ENCODE measurements at regions not wholly inside any gene's neighbourhood (a gene's known extent, or its start where the extent isn't known, plus 50 kb on each side); places are given as distances from the start of the nearest gene placed in this dataset.

DNA sequence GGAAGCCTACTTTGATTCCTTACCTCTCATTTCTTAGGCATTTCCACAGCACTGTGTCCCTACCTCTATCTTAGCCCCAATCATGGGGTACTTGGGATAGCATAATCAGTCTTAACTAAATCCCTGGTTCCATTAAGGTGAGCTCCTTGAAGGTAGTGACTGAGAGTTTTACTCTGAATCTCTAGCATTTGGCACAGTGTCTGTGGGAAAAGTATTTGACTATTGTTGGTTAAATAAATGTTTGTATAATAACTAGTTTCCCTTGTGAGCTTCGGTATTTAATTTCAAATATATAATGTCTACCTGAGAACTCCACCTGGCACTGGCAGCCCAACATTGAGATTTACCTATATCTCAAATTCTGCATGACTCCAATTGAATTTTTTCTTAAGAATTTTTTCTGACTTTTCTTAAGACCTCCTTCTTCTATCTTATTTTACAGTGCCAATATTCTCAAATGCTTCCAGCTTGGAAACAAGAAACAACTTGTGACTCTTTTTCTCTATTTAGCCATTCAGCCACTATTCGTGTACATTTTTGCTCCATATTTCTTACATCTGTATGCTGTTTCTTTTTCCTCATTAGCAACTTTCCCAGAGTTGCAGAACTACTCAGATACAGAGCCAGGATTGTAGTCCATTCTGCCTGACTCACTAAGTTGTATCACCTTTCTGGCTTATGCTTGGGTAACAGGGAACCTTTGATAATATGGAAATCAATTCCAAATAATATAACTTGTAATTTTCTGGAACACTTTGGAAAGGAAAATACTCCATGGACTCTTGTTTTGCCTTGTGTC lies 214.0 kb upstream of the NT5C1B start:
- no peak for DNase-seq

GRCh38 chr2:18800240-18800971 lies 211.0 kb upstream of the NT5C1B start:
- no peak for DNase-seq

DNA sequence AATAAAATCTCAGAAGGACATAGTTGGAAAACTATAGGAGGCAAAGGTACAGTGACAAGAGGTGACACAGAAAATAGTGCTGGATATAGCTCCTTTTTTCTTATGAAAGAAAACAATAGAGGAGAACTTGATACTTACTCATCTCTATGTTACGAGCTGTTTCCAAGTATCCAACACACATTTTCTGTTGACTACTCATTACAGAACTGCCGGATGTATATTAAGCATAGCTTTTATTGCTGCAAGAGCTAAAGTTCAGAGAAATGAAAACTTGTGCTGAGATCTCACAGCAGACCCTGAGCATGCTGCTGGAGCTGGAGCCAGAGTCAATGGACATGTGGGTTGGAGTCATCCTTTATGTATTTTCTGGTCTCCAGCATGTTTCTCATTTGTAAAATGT lies 210.0 kb upstream of the NT5C1B start:
- DNase-seq = no peak

- DNase-seq = no peak
Observed at GRCh38 chr2:18797133-18797845, 207.9 kb upstream of the NT5C1B start.

DNA sequence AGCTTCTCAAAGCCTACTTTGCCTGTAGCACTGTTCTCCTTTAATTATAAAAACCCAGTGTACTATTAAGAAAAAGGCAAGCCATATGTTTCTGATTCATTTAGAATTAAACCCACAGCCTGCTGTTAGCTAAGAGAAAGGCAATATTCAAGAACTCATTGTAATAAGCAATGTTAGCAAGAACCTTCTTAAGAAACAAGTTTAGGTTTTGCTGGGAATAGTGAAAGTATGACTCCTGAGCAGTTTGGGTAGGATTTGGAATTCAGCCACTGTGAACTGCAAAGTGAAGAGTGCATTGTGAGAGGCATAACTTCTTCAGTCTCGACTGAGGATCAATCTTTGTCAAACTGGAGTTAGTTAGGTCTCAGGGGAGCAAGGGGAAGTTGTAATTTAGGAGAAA lies 206.5 kb upstream of the NT5C1B start:
- no peak for DNase-seq

DNA sequence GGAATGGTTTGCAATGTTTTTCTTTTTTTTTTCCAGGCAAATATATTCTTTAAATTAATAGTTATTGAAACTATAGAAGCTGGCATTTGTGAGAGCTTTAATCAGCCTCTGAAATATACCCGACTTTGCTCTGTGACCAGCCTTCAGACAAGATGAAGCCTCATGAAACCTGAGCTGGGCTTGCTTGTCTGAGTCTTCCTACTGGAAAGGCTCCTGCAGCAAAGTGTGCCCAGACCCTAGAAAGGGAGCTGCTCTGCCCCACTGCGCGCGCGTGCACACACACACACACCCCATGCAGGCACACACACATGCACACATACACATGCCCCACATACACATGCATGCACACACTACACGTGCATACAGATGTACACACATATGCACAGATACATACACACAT lies 203.3 kb upstream of the NT5C1B start:
- DNase-seq = no peak

GRCh38 chr2:18792226-18792629 lies 202.9 kb upstream of the NT5C1B start:
- DNase-seq = no peak

DNA sequence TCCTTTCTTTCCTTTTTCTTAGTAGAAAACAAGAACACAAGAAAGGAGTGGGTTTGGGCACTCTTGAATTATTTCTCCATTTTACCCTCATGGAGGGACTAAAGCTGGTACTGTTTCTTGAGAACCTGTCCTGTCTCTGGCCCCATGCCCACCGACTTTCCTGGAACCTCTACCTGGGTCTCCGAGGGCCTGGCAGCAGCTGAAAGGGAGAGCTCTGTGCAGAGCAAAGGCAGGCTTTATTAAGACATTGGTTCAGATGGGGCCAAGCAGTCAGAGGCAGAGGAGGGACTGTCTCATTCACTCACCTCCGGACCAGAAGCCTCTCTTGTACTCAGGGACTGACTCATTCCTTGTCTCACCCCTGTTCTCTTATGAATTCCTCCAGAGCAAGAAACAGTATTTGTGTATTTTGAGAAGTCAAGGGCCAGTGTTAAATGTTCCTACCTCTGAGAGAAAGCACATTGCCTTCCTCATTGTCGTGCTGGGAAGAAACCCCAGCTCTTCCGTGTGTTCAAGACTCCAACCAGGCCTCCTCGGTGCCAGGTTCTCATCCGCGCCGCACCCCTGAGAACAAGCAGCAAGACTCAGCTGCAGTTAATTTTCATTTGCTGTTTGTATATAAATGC lies 201.9 kb upstream of the NT5C1B start:
- no peak for DNase-seq

GRCh38 chr2:18790509-18791171 lies 201.3 kb upstream of the NT5C1B start:
- no peak for DNase-seq

GRCh38 chr2:18788592-18788991 lies 199.2 kb upstream of the NT5C1B start:
- DNase-seq = no peak

GRCh38 chr2:18787726-18788125 lies 198.4 kb upstream of the NT5C1B start:
- no peak for DNase-seq

DNA sequence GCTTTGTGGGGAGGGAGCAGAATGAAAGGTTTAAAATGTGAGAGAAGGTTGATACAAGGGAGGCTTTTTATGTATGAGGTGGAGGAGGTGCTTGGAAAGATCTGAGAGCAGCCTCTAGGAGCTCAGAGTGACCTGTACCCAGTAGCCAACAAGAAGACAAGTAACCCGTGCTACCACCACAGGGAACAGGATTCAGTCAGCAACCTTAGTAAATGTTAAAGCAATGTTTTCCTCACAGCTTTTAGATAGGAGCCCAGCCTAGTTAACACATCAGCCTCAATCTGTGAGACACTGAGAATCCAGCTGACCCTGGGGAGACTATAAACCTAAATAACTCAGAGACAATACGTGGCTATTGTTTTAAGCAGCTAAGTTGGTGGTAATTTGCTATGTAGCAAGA lies 194.9 kb upstream of the NT5C1B start:
- DNase-seq = no peak

GRCh38 chr2:18781541-18782280 lies 192.3 kb upstream of the NT5C1B start:
- no peak for DNase-seq

GRCh38 chr2:18777250-18777812 lies 188.0 kb upstream of the NT5C1B start:
- no peak for DNase-seq

- no peak for DNase-seq
Observed at GRCh38 chr2:18771212-18771611, 181.8 kb upstream of the NT5C1B start.

DNA sequence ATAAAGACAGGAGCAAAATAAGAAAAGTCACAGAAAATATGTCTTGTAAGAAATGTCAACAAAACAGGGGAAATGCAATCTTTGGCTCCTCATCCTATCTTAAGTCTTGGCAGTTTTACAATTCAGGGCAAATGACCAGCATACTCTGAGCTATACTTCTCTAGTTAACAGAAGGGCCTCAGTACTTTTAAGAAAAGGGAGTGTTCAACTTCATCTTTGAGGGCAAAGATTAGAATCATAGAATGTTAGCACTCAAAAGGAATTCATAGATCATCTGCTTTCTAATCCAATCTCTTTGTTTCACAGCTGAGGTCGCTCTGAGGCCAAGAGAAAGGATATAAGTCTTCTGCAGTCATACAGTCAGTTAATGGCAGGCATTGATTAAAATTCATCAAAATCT lies 174.0 kb upstream of the NT5C1B start:
- no peak for DNase-seq

GRCh38 chr2:18762667-18763066 lies 173.3 kb upstream of the NT5C1B start:
- no peak for DNase-seq

- DNase-seq = no peak
Observed at GRCh38 chr2:18754286-18754685, 164.9 kb upstream of the NT5C1B start.

- DNase-seq = no peak
Observed at GRCh38 chr2:18753722-18754121, 164.4 kb upstream of the NT5C1B start.

- no peak for DNase-seq
Observed at GRCh38 chr2:18752667-18753422, 163.5 kb upstream of the NT5C1B start.

- no peak for DNase-seq
Observed at GRCh38 chr2:18752022-18752493, 162.7 kb upstream of the NT5C1B start.
